Activated CD4-positive, alpha-beta T cell treated with anti-CD3 and anti-CD28 coated beads, Interleukin-2, amount 10 ng/mL, durations not matched to agents 7 days and 5 days (primary cell): ENCODE measurements at regions not wholly inside any gene's neighbourhood (a gene's known extent, or its start where the extent isn't known, plus 50 kb on each side); places are given as distances from the start of the nearest gene placed in this dataset.
"Not testable (repeated sequence)": the region's sequence is repeated elsewhere in the genome, so short reads cannot be mapped to it uniquely, and the experiment has no call there.

Experiments used
- CTCF ChIA-PET: fragments of 350-600 bp; sonication (Branson Sonifier 250); formaldehyde crosslinking; loops from one replicate; lab custom pipeline; 2021; ENCODE audit warnings: antibody characterized with exemption; lab: Charles Lee
- POLR2A ChIA-PET: fragments of 350-600 bp; sonication (Branson Sonifier 250); formaldehyde crosslinking; loops from one replicate; lab custom pipeline; 2021; ENCODE audit warnings: antibody characterized with exemption; lab: Charles Lee
- DNase-seq: peaks from one replicate; pipeline ENCODE4 v3.0.0-alpha.2; 2020
- H3K27ac Mint-ChIP-seq: one replicate; pipeline ENCODE4 v1.8.0; 2021; ENCODE audit warnings: mild to moderate bottlenecking, moderate library complexity, mixed read lengths
- H3K27me3 Mint-ChIP-seq: one replicate; pipeline ENCODE4 v1.8.0; 2021; ENCODE audit warnings: mixed read lengths
- H3K36me3 Mint-ChIP-seq: one replicate; pipeline ENCODE4 v1.8.0; 2021; ENCODE audit warnings: low read depth, mixed read lengths
- H3K4me1 Mint-ChIP-seq: one replicate; pipeline ENCODE4 v1.8.0; 2021; ENCODE audit warnings: mixed read lengths
- H3K4me3 Mint-ChIP-seq: one replicate; pipeline ENCODE4 v1.8.0; 2021; ENCODE audit warnings: mild to moderate bottlenecking, moderate library complexity, mixed read lengths
- H3K9me3 Mint-ChIP-seq: one replicate; pipeline ENCODE4 v1.8.0; 2021; ENCODE audit warnings: mixed read lengths

DNA sequence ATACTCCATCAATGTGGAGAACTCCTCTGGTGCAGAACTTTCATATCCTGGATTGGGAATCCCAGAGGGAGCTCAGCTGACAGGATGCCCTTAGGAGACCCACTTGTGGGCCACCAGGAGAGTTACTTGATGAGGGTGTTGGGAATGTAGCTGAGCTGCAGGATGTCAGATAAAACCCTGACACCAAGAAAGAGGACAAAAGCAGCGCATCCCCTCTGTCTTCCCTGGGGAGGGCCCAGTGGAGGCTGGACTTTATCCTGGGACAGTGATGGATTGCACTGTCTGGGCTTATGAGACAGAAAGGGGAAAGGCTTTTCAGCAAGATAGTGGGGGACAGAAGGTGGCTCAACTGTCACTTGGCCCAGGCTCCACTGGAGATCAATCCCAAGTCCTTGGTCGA is 88.1 kb upstream of the BCAR3 start:
- no peak overlapping the region for H3K27ac Mint-ChIP-seq
- no peaks in the 10 kb centered on the region for H3K9me3 Mint-ChIP-seq
- DNase-seq = no peak
- H3K4me3 Mint-ChIP-seq = no peak overlapping the region
- H3K27me3 Mint-ChIP-seq = peaks cover 7% of the 10 kb centered on the region
- CTCF ChIA-PET = interaction anchor here (0.5 to 0.6 kb wide), 3 partner anchors 15 to 177 kb away, joined by 3 to 4 read pairs (median 3); no protein-coding TSS in a partner anchor
- H3K4me1 Mint-ChIP-seq = peaks cover 14% of the 10 kb centered on the region
- no peaks in the 10 kb centered on the region for H3K36me3 Mint-ChIP-seq
- POLR2A ChIA-PET = no interaction called here

DNA sequence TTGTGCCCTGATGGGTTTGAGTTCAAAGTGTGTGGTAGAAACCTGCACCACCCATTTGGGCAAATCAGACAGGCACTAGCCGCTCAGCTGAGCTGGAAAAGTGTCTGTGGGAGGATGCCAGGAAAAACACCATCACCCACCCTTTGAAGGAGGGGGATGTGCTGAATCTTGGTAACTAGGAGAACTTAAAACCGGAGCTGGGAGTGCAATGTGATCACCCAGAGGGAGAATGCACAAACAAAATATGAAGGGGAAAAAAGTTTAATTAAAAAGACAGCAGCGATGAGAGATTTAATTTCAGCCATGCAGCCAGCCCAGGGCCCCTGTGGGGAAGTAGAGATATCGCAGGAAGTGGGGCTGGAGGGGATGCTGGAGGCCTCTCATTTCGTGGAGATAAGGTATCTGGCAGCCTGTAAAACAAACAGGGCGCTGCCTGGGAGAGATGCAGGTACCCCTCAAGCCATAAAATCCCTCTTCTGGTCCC is 86.8 kb upstream of the BCAR3 start:
- ChIA-PET CTCF (interaction anchor here (0.6 kb wide), 1 partner anchor 116 kb away, joined by 3 read pairs; no protein-coding TSS in a partner anchor), POLR2A (no interaction called here)
- Mint-ChIP-seq H3K36me3 (no peaks in the 10 kb centered on the region), H3K4me3 (no peak overlapping the region), H3K4me1 (peaks cover 14% of the 10 kb centered on the region), H3K27me3 (peaks cover 4% of the 10 kb centered on the region), H3K9me3 (no peaks in the 10 kb centered on the region), H3K27ac (no peak overlapping the region)
- DNase-seq = no peak

DNA sequence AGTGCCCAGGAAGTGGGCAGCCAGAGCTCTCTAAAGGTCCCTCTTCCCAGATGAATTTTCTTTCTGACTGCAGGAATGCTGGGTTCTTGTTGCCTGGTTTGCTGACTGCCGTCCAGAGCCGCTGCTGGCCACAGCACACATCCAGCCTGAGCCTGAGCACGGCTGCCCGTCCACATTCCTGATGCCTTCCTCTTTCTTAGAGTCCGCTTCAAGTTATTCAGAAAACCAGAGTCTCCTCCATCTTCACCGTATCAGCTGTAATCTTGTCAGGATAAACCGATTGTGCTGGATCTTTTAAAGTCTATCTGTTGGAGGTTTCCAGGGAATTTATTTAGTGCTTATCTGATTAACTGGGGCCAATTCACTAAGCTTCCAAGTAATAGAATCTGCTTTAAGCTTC is 84.8 kb upstream of the BCAR3 start:
- DNase-seq = no peak
- peaks cover 19% of the 10 kb centered on the region for H3K4me1 Mint-ChIP-seq
- H3K9me3 Mint-ChIP-seq = no peaks in the 10 kb centered on the region
- ChIA-PET POLR2A (no interaction called here), CTCF (no interaction called here)
- H3K4me3 Mint-ChIP-seq = no peak overlapping the region
- no peaks in the 10 kb centered on the region for H3K36me3 Mint-ChIP-seq
- H3K27ac Mint-ChIP-seq = no peak overlapping the region
- peaks cover 4% of the 10 kb centered on the region for H3K27me3 Mint-ChIP-seq

DNA sequence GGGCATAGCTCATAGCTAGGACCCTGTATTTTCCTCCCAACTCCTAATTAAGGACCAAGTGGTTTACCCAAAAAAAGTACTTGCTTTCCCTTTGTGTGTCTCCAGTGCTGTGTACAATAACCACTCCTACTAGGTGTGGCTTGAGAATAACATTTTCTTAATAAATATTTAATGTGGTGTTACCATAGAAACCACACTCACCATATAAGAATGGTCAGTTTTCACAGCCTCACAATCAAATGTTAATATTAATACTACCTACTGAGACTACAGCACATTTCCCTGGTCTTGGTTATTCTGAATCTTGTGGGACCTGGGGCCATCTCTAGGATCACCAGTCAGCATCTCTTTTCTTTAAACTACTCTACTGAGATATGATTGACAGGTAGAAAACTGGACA is 83.5 kb upstream of the BCAR3 start:
- Mint-ChIP-seq H3K36me3 (no peaks in the 10 kb centered on the region), H3K4me1 (peaks cover 19% of the 10 kb centered on the region), H3K4me3 (no peak overlapping the region), H3K9me3 (no peaks in the 10 kb centered on the region), H3K27ac (no peak overlapping the region), H3K27me3 (peaks cover 4% of the 10 kb centered on the region)
- CTCF ChIA-PET = no interaction called here
- POLR2A ChIA-PET = no interaction called here
- DNase-seq = no peak

DNA sequence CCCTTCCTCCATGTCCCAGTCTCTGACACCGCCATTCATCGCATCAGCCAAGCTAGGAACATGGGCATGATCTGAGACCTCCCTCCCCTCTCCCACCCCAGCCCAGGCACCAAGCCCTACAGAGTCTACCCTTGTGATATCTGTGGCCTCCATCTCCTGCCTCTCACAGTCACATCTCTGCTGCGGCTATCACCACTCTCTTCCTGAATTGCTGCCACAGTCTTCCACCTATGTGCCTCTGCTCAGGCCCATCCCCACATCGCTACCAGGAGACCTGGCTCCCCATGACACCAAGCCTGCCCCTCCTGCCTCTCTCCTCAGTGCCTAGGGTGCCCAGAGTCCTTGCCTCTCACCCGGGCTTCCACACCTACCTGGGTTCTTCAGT is 82.7 kb upstream of the BCAR3 start:
- H3K9me3 Mint-ChIP-seq = no peaks in the 10 kb centered on the region
- ChIA-PET CTCF (no interaction called here), POLR2A (no interaction called here)
- H3K4me1 Mint-ChIP-seq = peaks cover 22% of the 10 kb centered on the region
- H3K27me3 Mint-ChIP-seq = peaks cover 4% of the 10 kb centered on the region
- no peak overlapping the region for H3K4me3 Mint-ChIP-seq
- no peak overlapping the region for H3K27ac Mint-ChIP-seq
- no peaks in the 10 kb centered on the region for H3K36me3 Mint-ChIP-seq
- DNase-seq = no peak

DNA sequence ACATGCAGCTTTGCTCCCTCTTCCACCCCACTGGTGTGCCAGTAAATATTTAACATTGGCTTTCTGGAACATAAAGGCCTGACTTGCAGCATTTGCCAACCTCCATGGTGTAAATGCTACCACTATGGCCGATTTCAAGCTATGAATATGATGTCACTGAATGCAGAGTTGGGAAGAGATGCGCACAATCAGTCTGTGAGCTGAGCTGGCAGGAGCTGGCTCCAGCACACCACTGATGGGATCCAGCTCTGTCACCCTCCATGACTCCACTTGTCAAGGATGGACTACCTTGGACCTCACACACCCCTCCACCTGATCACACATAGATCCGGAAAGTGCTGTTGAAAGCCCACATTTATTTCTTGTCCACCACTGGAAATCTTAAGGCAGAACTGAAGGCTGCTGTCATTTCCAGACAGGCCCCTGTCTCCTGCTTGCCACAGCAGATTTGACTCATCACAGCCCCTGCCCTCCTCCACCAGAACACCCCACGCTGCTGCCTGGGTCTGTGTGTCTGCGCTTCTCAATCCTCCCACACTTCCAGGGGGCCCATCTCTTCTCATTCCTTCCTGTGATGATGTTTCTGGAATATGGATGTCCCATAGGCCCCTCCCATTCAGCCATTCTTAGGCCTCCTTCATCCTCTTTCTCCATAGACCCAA is 82.2 kb upstream of the BCAR3 start:
- H3K4me3 Mint-ChIP-seq = no peak overlapping the region
- ChIA-PET POLR2A (no interaction called here), CTCF (no interaction called here)
- H3K27me3 Mint-ChIP-seq = peaks cover 4% of the 10 kb centered on the region
- H3K4me1 Mint-ChIP-seq = peaks cover 27% of the 10 kb centered on the region
- no peak overlapping the region for H3K27ac Mint-ChIP-seq
- DNase-seq = no peak
- no peaks in the 10 kb centered on the region for H3K36me3 Mint-ChIP-seq
- H3K9me3 Mint-ChIP-seq = no peaks in the 10 kb centered on the region

DNA sequence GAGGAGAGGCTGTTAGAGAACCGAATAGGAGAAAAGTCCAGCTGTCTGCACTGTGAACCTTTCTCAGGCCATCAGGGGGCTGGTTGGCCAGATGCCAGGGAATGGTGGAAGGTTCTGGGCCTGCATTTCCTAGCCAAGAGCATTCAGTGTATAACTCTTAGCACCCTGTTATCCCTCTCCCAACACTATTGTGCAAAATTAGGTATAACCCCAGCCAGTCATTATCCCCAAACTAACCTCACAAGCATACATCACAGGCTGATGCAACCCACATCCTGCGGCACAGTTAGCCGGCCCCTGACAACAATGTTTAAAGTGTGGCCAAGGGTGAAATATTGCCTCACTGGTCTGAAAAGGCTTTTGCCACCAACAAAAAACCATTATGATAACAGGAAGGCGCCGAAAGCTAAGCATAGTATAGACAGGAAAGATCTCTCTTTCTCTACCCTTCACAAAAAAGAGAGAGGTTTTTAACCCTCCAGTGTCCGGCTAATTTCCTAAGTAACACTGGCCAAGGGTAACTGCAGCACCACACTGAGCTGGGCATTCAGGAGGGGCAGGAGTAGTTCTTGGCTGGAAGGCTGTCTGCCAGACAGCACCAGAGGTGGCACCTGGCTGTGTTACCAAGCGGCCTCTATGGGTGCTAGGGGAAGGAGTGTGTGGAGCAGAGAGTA is 77.3 kb upstream of the BCAR3 start:
- ChIA-PET CTCF (interaction anchor here (0.9 kb wide), 1 partner anchor 87 kb away, joined by 4 read pairs; no protein-coding TSS in a partner anchor), POLR2A (no interaction called here)
- Mint-ChIP-seq H3K27ac (peak overlapping the region; percentile 50), H3K4me3 (no peak overlapping the region), H3K4me1 (peaks cover 24% of the 10 kb centered on the region), H3K9me3 (no peaks in the 10 kb centered on the region), H3K36me3 (no peaks in the 10 kb centered on the region), H3K27me3 (no peaks in the 10 kb centered on the region)
- peak; percentile 18 for DNase-seq

DNA sequence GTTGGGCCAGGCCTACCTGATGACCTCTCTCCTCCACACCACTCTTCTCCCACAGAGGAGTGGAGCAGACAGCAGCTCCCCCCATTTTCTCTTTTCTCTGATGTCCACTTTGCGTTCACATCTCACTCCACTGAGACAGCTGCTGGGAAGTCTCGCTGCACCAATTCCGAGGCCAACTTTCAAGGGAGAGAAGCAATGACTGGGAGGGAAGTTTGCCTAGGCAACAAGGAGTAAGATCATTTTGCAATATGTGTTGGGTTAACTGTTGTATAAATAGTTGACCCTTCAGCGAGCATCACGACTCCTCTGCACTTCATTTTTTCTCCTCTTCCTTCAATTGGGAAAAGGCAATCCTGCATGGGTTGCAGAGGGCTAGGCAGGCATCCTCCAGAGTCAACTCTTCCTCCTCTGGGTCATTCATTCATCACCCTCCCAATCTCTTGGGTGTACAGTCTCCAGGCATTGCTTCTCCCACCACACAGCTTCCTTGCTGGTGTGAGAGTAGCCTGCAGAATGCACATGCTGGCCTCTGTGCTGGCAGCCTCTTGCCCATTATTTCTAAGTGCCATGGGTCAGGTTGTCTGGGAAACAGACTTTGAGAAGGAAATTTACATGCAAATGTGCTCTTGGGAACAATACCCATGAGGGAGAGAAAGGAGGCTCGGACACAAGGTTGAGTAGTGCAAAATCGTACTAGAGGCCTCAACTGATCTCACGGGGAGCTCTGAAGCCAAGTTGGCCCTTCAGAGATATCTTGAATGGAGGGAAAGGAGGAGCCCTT is 75.8 kb upstream of the BCAR3 start:
- no peaks in the 10 kb centered on the region for H3K9me3 Mint-ChIP-seq
- ChIA-PET CTCF (interaction anchor here (0.5 to 0.6 kb wide), 2 partner anchors 287 to 634 kb away, joined by 3 to 6 read pairs; no protein-coding TSS in a partner anchor), POLR2A (no interaction called here)
- DNase-seq = no peak
- no peak overlapping the region for H3K4me3 Mint-ChIP-seq
- H3K27ac Mint-ChIP-seq = no peak overlapping the region
- H3K27me3 Mint-ChIP-seq = no peaks in the 10 kb centered on the region
- peaks cover 28% of the 10 kb centered on the region for H3K4me1 Mint-ChIP-seq
- no peaks in the 10 kb centered on the region for H3K36me3 Mint-ChIP-seq

DNA sequence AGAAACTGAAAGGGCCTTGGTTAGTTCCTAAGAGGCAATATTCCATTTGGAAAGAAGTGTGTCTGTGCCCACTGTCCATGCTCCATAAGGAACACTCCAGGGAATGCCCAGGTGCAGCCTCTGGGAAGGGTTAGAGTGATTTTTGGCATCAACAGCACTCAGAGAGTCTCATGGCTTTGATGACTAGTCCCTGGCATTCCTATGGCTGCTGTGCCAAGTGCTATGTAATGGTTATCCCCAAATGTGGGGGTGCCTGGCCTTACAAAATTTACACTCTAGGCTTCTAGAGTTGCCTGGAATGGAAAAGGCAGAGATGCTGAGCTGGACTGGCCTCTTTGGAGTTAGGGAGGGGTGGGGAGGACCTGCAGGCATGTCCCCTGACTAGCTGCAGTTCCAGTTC is 75.0 kb upstream of the BCAR3 start:
- POLR2A ChIA-PET = no interaction called here
- H3K27ac Mint-ChIP-seq = no peak overlapping the region
- CTCF ChIA-PET = no interaction called here
- H3K36me3 Mint-ChIP-seq = no peaks in the 10 kb centered on the region
- no peaks in the 10 kb centered on the region for H3K9me3 Mint-ChIP-seq
- DNase-seq = no peak
- H3K4me1 Mint-ChIP-seq = peaks cover 25% of the 10 kb centered on the region
- no peak overlapping the region for H3K4me3 Mint-ChIP-seq
- no peaks in the 10 kb centered on the region for H3K27me3 Mint-ChIP-seq

DNA sequence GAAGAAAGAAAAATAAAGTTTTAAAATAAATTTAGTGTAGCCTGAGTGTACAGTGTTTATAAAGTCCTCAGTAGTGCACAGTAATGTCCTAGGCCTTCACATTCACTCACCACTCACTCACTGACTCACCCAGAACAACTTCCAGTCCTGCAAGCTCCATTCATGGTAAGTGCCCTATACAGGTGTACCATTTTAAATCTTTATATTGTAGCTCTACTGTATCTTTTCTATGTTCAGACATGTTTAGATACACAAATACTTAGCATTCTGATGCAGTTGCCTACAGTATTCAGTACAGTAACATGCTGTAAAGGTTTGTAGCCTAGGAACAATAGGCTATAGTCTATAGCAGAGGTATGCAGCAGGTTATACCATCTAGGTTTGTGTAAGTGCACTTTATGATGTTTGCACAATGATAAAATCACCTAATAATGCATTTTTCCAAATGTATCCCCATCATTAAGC is 73.6 kb upstream of the BCAR3 start:
- peaks cover 34% of the 10 kb centered on the region for H3K4me1 Mint-ChIP-seq
- H3K27ac Mint-ChIP-seq, CTCF ChIA-PET, H3K4me3 Mint-ChIP-seq, POLR2A ChIA-PET, H3K36me3 Mint-ChIP-seq, H3K9me3 Mint-ChIP-seq, H3K27me3 Mint-ChIP-seq, DNase-seq: not testable (repeated sequence)

DNA sequence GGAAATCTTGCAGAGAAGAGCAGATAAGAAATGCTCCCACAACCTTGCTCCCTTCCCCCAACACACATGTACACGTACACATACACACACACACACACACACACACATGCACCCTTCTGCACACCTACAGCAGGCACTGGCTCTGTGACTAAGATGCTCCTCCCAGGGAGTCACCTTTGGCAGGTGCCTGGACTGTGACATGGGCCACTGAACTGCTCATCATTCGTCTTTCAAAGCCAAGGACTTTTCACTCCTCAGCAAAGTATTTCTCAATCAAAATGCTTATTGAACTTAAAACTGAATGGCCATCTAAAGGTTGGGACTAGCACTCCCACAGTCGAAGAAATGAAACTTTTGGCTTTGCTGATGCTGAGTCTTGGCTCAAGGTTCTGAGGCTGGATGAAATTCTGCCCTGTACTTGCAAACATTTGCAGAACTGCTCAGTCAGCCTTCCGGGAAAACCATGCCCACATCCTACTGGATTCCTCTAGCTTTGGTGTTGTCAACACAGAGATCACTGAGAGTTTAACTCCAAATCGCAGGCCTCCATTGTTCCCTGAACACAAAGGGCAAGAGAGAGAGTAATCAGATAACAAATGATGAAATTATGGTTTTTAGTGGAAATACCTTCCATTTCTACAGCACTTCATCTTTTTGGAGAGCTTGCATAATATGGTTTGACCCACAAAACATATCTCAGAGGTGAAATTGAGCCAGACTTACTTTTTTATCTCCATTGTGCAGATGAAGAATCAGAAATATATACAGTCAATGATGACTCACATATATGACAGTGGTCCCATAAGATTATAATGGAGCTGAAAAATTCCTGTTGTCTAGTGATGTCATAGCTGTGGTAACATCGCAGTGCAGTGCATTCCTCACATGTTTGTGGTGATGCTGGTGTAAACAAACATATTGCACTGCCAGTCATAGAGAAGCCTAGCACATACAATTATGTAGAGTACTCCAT is 72.4 kb upstream of the BCAR3 start:
- POLR2A ChIA-PET = no interaction called here
- CTCF ChIA-PET = no interaction called here
- H3K27me3 Mint-ChIP-seq = no peaks in the 10 kb centered on the region
- peaks cover 34% of the 10 kb centered on the region for H3K4me1 Mint-ChIP-seq
- H3K27ac Mint-ChIP-seq = no peak overlapping the region
- H3K9me3 Mint-ChIP-seq = no peaks in the 10 kb centered on the region
- H3K36me3 Mint-ChIP-seq = no peaks in the 10 kb centered on the region
- DNase-seq = no peak
- H3K4me3 Mint-ChIP-seq = no peak overlapping the region
